ENCODE measurements at regions not wholly inside any gene's neighbourhood (a gene's known extent, or its start where the extent isn't known, plus 50 kb on each side); places are given as distances from the start of the nearest gene placed in this dataset.
A peak's percentile ranks its signal among the peaks of the same experiment; 100 is the strongest.

DNA sequence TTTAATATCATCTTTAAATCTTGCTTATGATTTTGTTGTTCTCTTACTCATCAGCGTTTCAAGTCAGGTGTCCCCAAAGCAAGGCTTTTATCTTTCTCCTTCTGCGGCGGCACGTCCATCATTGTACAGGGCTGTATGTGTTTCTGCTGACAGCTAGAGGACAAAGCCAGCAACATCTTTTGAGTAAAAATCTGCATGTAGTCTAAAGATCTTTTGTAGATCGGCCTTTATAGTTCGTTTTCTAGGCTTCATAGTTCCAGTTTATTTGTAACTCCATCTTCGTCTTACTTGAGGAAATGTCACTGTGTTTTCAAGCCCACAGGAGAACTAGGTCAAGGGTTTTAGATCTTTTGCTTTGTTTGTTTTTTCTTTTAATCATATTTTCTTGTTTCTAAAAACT, 211.4 kb upstream of the TOPAZ1 start:
- Histone ChIP-seq H3K9me3 (replicated peaks; ENCODE audit: control insufficient read depth, insufficient read depth, low read length) (no peaks in the 10 kb centered on the region; the same call in 2 of the 3 replicates), H3K4me1 (ENCODE audit: control insufficient read depth, insufficient read depth, low read length) (peaks cover 34% of the 10 kb centered on the region), H2AFZ (ENCODE audit: control insufficient read depth, low read depth, low read length) (no peak overlapping the region), H3K79me2 (ENCODE audit: control insufficient read depth, insufficient read depth, low read length) (peaks cover 35% of the 10 kb centered on the region), H3K27ac (ENCODE audit: control insufficient read depth, insufficient read depth) (peak overlapping the region; percentile 90), H3K4me2 (ENCODE audit: control insufficient read depth, insufficient read depth) (0 out of 2 replicates have a peak overlapping the region, but pooled peaks have one; percentile 12), H3K4me3 (0 out of 2 replicates have a peak overlapping the region, but pooled peaks have one; percentile 45), H4K20me1 (ENCODE audit: control insufficient read depth, insufficient read depth) (no peaks in the 10 kb centered on the region), H3K9ac (ENCODE audit: control insufficient read depth, insufficient read depth, low read length) (no peak overlapping the region), H3K36me3 (ENCODE audit: control insufficient read depth in 2 of 2, insufficient read depth in 2 of 2, low read length in 1 of 2) (no peaks in the 10 kb centered on the region; a peak in 2 of 4 replicates), H3K27me3 (replicated peaks in 1 of 2; ENCODE audit: control insufficient read depth in 2 of 2, insufficient read depth in 2 of 2, low read length in 1 of 2) (no peaks in the 10 kb centered on the region)
- DNase-seq (ENCODE audit: low read depth, low spot score) (no peak), ATAC-seq (no peak), FAIRE-seq (no peak)
- WGBS (ENCODE audit: insufficient coverage, insufficient replicate concordance, low lambda C conversion rate, missing lambda C conversion rate) = 76% methylated on average over 7 of the region's 7 CpGs
- RAD21 ChIA-PET (ENCODE audit: unreplicated experiment) = no interaction called here
- CTCF ChIA-PET = no interaction called here
- SMC1A ChIA-PET (ENCODE audit: uncharacterized antibody, unreplicated experiment) = interaction anchor here (8.5 to 9.2 kb wide), 2 partner anchors 14 to 27 kb away, joined by 87 to 89 read pairs; no protein-coding TSS in a partner anchor
- POLR2A ChIA-PET = interaction anchor here (1.6 kb wide), 1 partner anchor 15 kb away, joined by 5 read pairs; no protein-coding TSS in a partner anchor
- intact Hi-C loops (cut with micrococcal nuclease; ENCODE audit: unreplicated experiment) = no loop called here
- TF ChIP-seq TBL1XR1 (IDR thresholded peaks at IDR 0.05; ENCODE audit: low read depth, low read length) (no peak), ZNF274 (IDR thresholded peaks at IDR 0.05; ENCODE audit: insufficient read depth, insufficient read length) (no peak), FOXK2 (IDR thresholded peaks at IDR 0.05) (no peak), EZH2 (IDR thresholded peaks at IDR 0.05; ENCODE audit: borderline replicate concordance, control insufficient read depth, low read depth, low read length) (no peak), SPI1 (IDR thresholded peaks at IDR 0.05; ENCODE audit: borderline replicate concordance, insufficient read depth, low read depth, low read length) (no peak), STAT3 (IDR thresholded peaks at IDR 0.05; ENCODE audit: low read depth, low read length) (no peak), CREB1 (IDR thresholded peaks at IDR 0.05; ENCODE audit: low read depth) (no peak), ZZZ3 (IDR thresholded peaks at IDR 0.05; ENCODE audit: control insufficient read depth, insufficient read length, low read depth) (no peak), KLF5 (IDR thresholded peaks at IDR 0.05; ENCODE audit: partially characterized antibody) (no peak), CHD2 (IDR thresholded peaks at IDR 0.05; ENCODE audit: borderline replicate concordance, low read depth, low read length) (no peak)
- TF ChIP-seq, protein P1, sequence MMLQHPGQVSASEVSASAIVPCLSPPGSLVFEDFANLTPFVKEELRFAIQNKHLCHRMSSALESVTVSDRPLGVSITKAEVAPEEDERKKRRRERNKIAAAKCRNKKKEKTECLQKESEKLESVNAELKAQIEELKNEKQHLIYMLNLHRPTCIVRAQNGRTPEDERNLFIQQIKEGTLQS (IDR thresholded peaks at IDR 0.05; ENCODE audit: borderline replicate concordance, extremely low read depth, low read depth, low read length) = no peak
- TF ChIP-seq, protein P2, sequence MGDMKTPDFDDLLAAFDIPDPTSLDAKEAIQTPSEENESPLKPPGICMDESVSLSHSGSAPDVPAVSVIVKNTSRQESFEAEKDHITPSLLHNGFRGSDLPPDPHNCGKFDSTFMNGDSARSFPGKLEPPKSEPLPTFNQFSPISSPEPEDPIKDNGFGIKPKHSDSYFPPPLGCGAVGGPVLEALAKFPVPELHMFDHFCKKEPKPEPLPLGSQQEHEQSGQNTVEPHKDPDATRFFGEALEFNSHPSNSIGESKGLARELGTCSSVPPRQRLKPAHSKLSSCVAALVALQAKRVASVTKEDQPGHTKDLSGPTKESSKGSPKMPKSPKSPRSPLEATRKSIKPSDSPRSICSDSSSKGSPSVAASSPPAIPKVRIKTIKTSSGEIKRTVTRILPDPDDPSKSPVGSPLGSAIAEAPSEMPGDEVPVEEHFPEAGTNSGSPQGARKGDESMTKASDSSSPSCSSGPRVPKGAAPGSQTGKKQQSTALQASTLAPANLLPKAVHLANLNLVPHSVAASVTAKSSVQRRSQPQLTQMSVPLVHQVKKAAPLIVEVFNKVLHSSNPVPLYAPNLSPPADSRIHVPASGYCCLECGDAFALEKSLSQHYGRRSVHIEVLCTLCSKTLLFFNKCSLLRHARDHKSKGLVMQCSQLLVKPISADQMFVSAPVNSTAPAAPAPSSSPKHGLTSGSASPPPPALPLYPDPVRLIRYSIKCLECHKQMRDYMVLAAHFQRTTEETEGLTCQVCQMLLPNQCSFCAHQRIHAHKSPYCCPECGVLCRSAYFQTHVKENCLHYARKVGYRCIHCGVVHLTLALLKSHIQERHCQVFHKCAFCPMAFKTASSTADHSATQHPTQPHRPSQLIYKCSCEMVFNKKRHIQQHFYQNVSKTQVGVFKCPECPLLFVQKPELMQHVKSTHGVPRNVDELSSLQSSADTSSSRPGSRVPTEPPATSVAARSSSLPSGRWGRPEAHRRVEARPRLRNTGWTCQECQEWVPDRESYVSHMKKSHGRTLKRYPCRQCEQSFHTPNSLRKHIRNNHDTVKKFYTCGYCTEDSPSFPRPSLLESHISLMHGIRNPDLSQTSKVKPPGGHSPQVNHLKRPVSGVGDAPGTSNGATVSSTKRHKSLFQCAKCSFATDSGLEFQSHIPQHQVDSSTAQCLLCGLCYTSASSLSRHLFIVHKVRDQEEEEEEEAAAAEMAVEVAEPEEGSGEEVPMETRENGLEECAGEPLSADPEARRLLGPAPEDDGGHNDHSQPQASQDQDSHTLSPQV (IDR thresholded peaks at IDR 0.05) = no peak
- TF ChIP-seq, protein P3, sequence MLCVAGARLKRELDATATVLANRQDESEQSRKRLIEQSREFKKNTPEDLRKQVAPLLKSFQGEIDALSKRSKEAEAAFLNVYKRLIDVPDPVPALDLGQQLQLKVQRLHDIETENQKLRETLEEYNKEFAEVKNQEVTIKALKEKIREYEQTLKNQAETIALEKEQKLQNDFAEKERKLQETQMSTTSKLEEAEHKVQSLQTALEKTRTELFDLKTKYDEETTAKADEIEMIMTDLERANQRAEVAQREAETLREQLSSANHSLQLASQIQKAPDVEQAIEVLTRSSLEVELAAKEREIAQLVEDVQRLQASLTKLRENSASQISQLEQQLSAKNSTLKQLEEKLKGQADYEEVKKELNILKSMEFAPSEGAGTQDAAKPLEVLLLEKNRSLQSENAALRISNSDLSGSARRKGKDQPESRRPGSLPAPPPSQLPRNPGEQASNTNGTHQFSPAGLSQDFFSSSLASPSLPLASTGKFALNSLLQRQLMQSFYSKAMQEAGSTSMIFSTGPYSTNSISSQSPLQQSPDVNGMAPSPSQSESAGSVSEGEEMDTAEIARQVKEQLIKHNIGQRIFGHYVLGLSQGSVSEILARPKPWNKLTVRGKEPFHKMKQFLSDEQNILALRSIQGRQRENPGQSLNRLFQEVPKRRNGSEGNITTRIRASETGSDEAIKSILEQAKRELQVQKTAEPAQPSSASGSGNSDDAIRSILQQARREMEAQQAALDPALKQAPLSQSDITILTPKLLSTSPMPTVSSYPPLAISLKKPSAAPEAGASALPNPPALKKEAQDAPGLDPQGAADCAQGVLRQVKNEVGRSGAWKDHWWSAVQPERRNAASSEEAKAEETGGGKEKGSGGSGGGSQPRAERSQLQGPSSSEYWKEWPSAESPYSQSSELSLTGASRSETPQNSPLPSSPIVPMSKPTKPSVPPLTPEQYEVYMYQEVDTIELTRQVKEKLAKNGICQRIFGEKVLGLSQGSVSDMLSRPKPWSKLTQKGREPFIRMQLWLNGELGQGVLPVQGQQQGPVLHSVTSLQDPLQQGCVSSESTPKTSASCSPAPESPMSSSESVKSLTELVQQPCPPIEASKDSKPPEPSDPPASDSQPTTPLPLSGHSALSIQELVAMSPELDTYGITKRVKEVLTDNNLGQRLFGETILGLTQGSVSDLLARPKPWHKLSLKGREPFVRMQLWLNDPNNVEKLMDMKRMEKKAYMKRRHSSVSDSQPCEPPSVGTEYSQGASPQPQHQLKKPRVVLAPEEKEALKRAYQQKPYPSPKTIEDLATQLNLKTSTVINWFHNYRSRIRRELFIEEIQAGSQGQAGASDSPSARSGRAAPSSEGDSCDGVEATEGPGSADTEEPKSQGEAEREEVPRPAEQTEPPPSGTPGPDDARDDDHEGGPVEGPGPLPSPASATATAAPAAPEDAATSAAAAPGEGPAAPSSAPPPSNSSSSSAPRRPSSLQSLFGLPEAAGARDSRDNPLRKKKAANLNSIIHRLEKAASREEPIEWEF (IDR thresholded peaks at IDR 0.05; ENCODE audit: insufficient replicate concordance, low read depth, low read length) = no peak
- in situ Hi-C loops (cut with MboI) = no loop called here
- BruUV-seq (replicated peaks) = no TSS peak
